ENCODE measurements at regions not wholly inside any gene's neighbourhood (a gene's known extent, or its start where the extent isn't known, plus 50 kb on each side); places are given as distances from the start of the nearest gene placed in this dataset.

DNA sequence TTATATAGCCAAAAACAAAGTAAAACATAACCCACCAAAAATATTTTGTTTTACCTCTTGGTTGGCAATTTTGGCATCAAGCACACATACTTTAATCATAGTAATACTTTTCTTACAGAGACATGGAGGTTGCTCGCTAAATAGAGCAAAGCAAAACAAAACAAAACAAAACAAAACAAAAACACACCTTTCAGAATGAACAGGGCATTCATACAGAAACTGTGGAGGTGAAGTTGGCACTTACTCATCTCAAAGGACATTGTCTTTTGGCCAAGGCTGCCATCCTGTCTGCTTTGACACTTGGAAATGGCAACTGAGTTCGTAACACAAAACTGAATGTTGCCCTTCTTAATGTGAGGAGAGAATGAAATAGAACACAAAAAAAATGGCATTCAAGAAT lies 773.1 kb downstream of the USP25 start:
- TF ChIP-seq, protein P1, sequence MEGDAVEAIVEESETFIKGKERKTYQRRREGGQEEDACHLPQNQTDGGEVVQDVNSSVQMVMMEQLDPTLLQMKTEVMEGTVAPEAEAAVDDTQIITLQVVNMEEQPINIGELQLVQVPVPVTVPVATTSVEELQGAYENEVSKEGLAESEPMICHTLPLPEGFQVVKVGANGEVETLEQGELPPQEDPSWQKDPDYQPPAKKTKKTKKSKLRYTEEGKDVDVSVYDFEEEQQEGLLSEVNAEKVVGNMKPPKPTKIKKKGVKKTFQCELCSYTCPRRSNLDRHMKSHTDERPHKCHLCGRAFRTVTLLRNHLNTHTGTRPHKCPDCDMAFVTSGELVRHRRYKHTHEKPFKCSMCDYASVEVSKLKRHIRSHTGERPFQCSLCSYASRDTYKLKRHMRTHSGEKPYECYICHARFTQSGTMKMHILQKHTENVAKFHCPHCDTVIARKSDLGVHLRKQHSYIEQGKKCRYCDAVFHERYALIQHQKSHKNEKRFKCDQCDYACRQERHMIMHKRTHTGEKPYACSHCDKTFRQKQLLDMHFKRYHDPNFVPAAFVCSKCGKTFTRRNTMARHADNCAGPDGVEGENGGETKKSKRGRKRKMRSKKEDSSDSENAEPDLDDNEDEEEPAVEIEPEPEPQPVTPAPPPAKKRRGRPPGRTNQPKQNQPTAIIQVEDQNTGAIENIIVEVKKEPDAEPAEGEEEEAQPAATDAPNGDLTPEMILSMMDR (IDR thresholded peaks at IDR 0.05; ENCODE audit: low read length, missing control alignments): no peak
- DNase-seq (ENCODE audit: low read depth): no peak
- H3K4me3 ChIP-seq (replicated peaks; ENCODE audit: low read depth, low read length): no peak overlapping the region

DNA sequence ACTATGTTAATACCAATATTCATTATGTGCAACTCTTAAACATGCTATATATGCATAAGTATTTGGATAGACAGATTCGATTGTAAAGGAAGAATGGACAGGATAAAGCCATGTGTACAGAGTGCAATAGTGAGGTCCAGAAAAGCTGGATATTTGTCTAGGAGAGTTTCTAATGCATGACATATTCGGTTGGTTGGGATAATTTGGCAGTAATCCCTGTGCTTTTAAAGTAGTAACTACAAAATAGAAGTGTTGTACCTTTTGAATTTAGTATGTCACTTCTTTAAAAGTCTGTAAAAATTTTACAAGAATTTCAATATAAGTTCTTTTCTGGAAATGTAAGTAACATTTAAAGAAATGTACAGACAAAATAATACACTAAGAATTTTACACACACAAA lies 774.5 kb downstream of the USP25 start:
- TF ChIP-seq, protein P1 (IDR thresholded peaks at IDR 0.05; ENCODE audit: low read length, missing control alignments): no peak
- H3K4me3 ChIP-seq (replicated peaks; ENCODE audit: low read depth, low read length): no peak overlapping the region
- DNase-seq (ENCODE audit: low read depth): no peak

DNA sequence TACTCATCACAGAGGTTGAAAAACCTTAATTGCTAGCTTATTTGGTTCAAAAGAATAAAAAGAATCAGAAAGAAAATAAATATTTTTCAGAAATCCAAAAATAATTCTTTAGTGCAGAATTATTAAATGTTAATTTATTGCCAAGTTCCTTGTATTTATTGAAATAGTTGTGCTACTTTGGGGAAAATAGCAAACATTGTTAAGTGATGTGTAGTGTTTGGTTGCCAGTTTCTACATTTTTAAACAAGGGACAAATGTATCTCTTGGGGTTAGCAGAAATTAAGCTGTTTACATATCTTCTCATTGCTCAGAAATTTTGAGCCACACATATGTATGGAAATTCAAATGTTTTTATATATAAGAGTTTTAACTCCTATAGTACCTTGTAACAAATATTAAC lies 775.0 kb downstream of the USP25 start:
- H3K4me3 ChIP-seq (replicated peaks; ENCODE audit: low read depth, low read length): no peak overlapping the region
- TF ChIP-seq, protein P1 (IDR thresholded peaks at IDR 0.05; ENCODE audit: low read length, missing control alignments): no peak
- no peak for DNase-seq (ENCODE audit: low read depth)

DNA sequence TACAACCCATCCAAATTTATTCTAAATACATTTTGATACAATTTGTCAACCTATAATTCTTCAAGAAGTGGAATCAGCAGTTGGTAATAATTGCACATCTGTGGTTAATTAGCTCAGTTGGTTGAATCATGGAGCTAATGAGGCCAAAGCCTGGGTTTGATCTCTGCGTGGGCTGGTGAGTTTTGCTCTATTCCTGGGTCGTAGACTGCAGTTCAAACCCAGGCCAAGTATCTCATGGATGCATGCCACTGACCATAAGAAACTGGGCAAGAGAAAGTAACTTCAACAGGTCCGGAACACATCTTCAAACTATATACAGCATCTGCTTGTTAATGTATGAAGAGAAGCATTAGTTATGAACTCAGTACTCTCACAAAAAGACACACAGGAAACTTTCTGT lies 779.7 kb downstream of the USP25 start:
- DNase-seq (ENCODE audit: low read depth): no peak
- TF ChIP-seq, protein P1 (IDR thresholded peaks at IDR 0.05; ENCODE audit: low read length, missing control alignments): no peak
- no peak overlapping the region for H3K4me3 ChIP-seq (replicated peaks; ENCODE audit: low read depth, low read length)

DNA sequence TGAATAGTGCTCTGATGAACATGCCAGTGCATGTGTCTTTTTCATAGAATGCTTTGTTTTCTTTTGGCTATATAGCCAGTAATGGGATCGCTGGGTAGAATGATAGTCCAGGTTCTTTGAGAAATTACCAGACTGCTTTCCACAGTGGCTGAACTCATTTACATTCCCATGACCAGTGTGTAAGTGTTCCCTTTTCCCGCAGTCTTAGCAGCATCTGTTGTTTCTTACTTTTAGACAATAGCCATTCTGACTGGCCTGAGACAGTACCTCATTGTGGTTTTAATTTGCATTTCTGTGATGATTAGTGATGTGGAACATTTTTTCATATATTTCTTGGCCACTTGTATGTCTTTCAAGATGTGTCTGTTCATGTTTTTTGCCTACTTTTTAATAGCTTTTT lies 784.5 kb downstream of the USP25 start:
- TF ChIP-seq, protein P1 (IDR thresholded peaks at IDR 0.05; ENCODE audit: low read length, missing control alignments): no peak
- DNase-seq (ENCODE audit: low read depth): peak; percentile 26
- H3K4me3 ChIP-seq (replicated peaks; ENCODE audit: low read depth, low read length): no peak overlapping the region

DNA sequence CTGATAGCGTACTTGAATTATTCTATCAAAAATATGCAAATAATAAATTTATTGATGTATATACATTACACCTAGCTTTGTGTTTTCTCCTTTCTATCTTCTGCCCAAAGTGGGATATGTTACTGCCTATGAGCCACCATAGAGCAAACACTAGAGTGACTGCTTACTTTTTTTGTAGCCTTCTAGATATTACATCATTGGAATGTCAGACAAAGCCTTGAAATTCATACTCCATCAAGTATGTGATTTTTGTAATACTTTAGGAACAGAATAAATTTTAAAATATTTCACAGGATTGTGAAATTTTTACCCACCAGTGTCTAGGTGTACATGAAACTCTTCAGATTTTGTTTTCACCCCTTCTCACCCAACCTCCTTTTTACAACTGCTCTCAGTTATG lies 787.6 kb downstream of the USP25 start:
- no peak overlapping the region for H3K4me3 ChIP-seq (replicated peaks; ENCODE audit: low read depth, low read length)
- TF ChIP-seq, protein P1 (IDR thresholded peaks at IDR 0.05; ENCODE audit: low read length, missing control alignments): no peak
- DNase-seq (ENCODE audit: low read depth): peak; percentile 60

DNA sequence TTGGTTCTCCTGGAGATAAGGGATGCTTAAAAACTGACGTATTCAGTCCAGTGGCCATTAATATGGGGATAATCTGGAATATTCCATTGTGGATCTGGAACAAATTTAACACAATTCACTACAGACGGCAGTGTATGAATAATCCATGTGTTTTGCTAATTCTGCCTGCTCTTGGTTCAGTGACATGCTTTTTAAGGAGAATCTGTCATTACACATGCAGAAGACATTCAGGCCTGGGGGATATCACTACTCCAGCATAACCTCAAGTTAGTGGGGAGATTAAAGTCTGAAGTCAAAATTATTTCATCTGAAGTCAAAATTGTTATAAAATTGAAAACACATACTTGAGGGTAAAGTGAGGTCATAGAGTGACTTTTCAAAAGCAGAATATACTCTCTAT lies 789.3 kb downstream of the USP25 start:
- no peak for DNase-seq (ENCODE audit: low read depth)
- no peak overlapping the region for H3K4me3 ChIP-seq (replicated peaks; ENCODE audit: low read depth, low read length)
- TF ChIP-seq, protein P1 (IDR thresholded peaks at IDR 0.05; ENCODE audit: low read length, missing control alignments): no peak

All from fibroblast of pulmonary artery (primary cell).